IPS-NIHi7 (cell line): ENCODE measurements at regions not wholly inside any gene's neighbourhood (a gene's known extent, or its start where the extent isn't known, plus 50 kb on each side); places are given as distances from the start of the nearest gene placed in this dataset.
A peak's percentile ranks its signal among the peaks of the same experiment; 100 is the strongest.

Source experiments
- DNase-seq: peaks from one replicate; pipeline ENCODE4 v3.0.0; 2012; ENCODE audit warnings: mixed read lengths; ENCODE audit errors: extremely low spot score

- no peak for DNase-seq
Observed at GRCh38 chr15:87805117-87805820, 451.3 kb downstream of the NTRK3 start.

GRCh38 chr15:87804451-87804850 is 452.1 kb downstream of the NTRK3 start:
- no peak for DNase-seq

- no peak for DNase-seq
Observed at GRCh38 chr15:87799838-87800237, 456.7 kb downstream of the NTRK3 start.

GRCh38 chr15:87799428-87799827 is 457.1 kb downstream of the NTRK3 start:
- DNase-seq = no peak

GRCh38 chr15:87793725-87794124 is 462.8 kb downstream of the NTRK3 start:
- no peak for DNase-seq

GRCh38 chr15:87792250-87793040 is 464.1 kb downstream of the NTRK3 start:
- DNase-seq = no peak

- no peak for DNase-seq
Observed at GRCh38 chr15:87781959-87782625, 474.4 kb downstream of the NTRK3 start.

GRCh38 chr15:87779746-87780145 is 476.8 kb downstream of the NTRK3 start:
- no peak for DNase-seq

GRCh38 chr15:87778358-87778757 is 478.2 kb downstream of the NTRK3 start:
- no peak for DNase-seq

- no peak for DNase-seq
Observed at GRCh38 chr15:87777054-87777561, 479.4 kb downstream of the NTRK3 start.

GRCh38 chr15:87767516-87767915 is 489.0 kb downstream of the NTRK3 start:
- DNase-seq = no peak

GRCh38 chr15:87764461-87765240 is 491.9 kb downstream of the NTRK3 start:
- no peak for DNase-seq

GRCh38 chr15:87763837-87764236 is 492.7 kb downstream of the NTRK3 start:
- DNase-seq = no peak

GRCh38 chr15:87761736-87762509 is 494.6 kb downstream of the NTRK3 start:
- DNase-seq = no peak

- no peak for DNase-seq
Observed at GRCh38 chr15:87760547-87761314, 495.8 kb downstream of the NTRK3 start.

- DNase-seq = no peak
Observed at GRCh38 chr15:87758794-87759418, 497.6 kb downstream of the NTRK3 start.

GRCh38 chr15:87757084-87757483 is 499.5 kb downstream of the NTRK3 start:
- no peak for DNase-seq

GRCh38 chr15:87756072-87756471 is 500.5 kb downstream of the NTRK3 start:
- no peak for DNase-seq

GRCh38 chr15:87755226-87755625 is 501.3 kb downstream of the NTRK3 start:
- no peak for DNase-seq

GRCh38 chr15:87753539-87753938 is 503.0 kb downstream of the NTRK3 start:
- DNase-seq = peak; percentile 38
